Prostate gland (tissue), 2 donors: ENCODE measurements at regions not wholly inside any gene's neighbourhood (a gene's known extent, or its start where the extent isn't known, plus 50 kb on each side); places are given as distances from the start of the nearest gene placed in this dataset.

ENCODE experiments used
- POLR2A ChIP-seq: fragments of 450-650 bp; IDR thresholded peaks from one replicate; pipeline ENCODE4 v1.6.1; 2016; ENCODE audit warnings: antibody characterized with exemption, mild to moderate bottlenecking
- POLR2AphosphoS5 ChIP-seq: sonication (generic); formaldehyde crosslinking; IDR thresholded peaks from one replicate; pipeline ENCODE4 v1.6.1; 2017; ENCODE audit warnings: antibody characterized with exemption
- TF ChIP-seq, protein P1 (sequence below), 4 experiments: fragments of 200-600 bp in 2 of 4; fragments of 450-650 bp in 2 of 4; sonication (generic) in 2 of 4; IDR thresholded peaks; 1 replicate in 3 of 4; 2 replicates in 1 of 4; pipeline ENCODE4 v1.5.1; 2016 to 2019; ENCODE audit warnings: antibody characterized with exemption in 4 of 4, mild to moderate bottlenecking in 2 of 4, moderate library complexity in 2 of 4

GRCh38 chr12:115102450-115102849 lies 418.5 kb upstream of the TBX3 start:
- TF ChIP-seq, protein P1, sequence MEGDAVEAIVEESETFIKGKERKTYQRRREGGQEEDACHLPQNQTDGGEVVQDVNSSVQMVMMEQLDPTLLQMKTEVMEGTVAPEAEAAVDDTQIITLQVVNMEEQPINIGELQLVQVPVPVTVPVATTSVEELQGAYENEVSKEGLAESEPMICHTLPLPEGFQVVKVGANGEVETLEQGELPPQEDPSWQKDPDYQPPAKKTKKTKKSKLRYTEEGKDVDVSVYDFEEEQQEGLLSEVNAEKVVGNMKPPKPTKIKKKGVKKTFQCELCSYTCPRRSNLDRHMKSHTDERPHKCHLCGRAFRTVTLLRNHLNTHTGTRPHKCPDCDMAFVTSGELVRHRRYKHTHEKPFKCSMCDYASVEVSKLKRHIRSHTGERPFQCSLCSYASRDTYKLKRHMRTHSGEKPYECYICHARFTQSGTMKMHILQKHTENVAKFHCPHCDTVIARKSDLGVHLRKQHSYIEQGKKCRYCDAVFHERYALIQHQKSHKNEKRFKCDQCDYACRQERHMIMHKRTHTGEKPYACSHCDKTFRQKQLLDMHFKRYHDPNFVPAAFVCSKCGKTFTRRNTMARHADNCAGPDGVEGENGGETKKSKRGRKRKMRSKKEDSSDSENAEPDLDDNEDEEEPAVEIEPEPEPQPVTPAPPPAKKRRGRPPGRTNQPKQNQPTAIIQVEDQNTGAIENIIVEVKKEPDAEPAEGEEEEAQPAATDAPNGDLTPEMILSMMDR (IDR thresholded peaks at IDR 0.05), result no peak
- no peak for TF ChIP-seq POLR2AphosphoS5
- no peak for TF ChIP-seq POLR2A
